ENCODE measurements at regions not wholly inside any gene's neighbourhood (a gene's known extent, or its start where the extent isn't known, plus 50 kb on each side); places are given as distances from the start of the nearest gene placed in this dataset.

GRCh38 chr3:132196113-132196512 lies 121.1 kb upstream of the ACP3 start:
- TF ChIP-seq EZH2phosphoT487 (IDR thresholded peaks at IDR 0.05; ENCODE audit: insufficient read depth, low read depth) (no peak), EZH2 (IDR thresholded peaks at IDR 0.05; ENCODE audit: insufficient read depth, poor library complexity, severe bottlenecking) (no peak)

Measured in GM23248 (cell line).